ENCODE measurements at regions not wholly inside any gene's neighbourhood (a gene's known extent, or its start where the extent isn't known, plus 50 kb on each side); places are given as distances from the start of the nearest gene placed in this dataset.

GRCh38 chr4:158965226-158965625 lies 137.7 kb upstream of the RAPGEF2 start:
- TF ChIP-seq CTCF (conservative IDR thresholded peaks at IDR 0.05 in 1 of 2, IDR thresholded peaks at IDR 0.05 in 1 of 2; ENCODE audit: low read depth in 1 of 2, low read length in 2 of 2) (no peak), EZH2 (IDR thresholded peaks at IDR 0.05; ENCODE audit: low read length, missing control alignments) (no peak)
